ENCODE measurements at regions not wholly inside any gene's neighbourhood (a gene's known extent, or its start where the extent isn't known, plus 50 kb on each side); places are given as distances from the start of the nearest gene placed in this dataset.

DNA sequence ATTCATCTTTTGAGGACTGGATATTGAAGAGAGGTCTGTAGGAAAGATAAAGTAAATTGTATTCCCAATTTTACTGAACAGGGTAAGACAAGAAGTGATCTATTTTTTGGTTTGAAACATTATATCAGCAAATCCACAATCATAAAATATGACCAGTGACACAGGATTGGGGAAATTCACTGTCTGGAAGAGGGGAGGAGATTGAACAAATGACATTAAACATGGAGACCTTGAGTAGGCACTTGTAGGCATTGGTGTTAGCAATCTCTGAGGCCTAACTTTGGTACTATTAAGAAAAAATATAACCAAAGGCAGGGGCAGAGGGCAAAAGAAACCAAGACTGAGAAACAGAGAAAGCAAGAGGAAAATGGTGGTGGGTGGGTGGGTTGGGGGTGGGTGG lies 132.6 kb upstream of the TMEM161B start:
- Histone ChIP-seq H3K4me1 (ENCODE audit: control insufficient read depth in 2 of 2, insufficient read depth in 2 of 2, low read length in 1 of 2) (peaks cover 0 to 2% of the 10 kb centered on the region in 2 donors), H3K27me3 (ENCODE audit: control insufficient read depth in 1 of 2, insufficient read depth in 2 of 2, low read length in 2 of 2) (no peaks in the 10 kb centered on the region), H3K9me3 (ENCODE audit: control insufficient read depth in 2 of 2, insufficient read depth in 1 of 2, low read depth in 1 of 2, low read length in 1 of 2) (no peaks in the 10 kb centered on the region), H3K27ac (ENCODE audit: low read depth in 2 of 2, low read length in 1 of 2) (no peak overlapping the region), H3K36me3 (ENCODE audit: control insufficient read depth in 2 of 2, insufficient read depth in 2 of 2, low read length in 1 of 2) (no peaks in the 10 kb centered on the region), H3K4me3 (ENCODE audit: low read depth in 1 of 2, low read length in 2 of 2) (no peak overlapping the region)

- Histone ChIP-seq H3K4me3 (ENCODE audit: low read depth in 1 of 2, low read length in 2 of 2) (no peak overlapping the region), H3K4me1 (ENCODE audit: control insufficient read depth in 2 of 2, insufficient read depth in 2 of 2, low read length in 1 of 2) (peaks cover 0 to 2% of the 10 kb centered on the region in 2 donors), H3K27me3 (ENCODE audit: control insufficient read depth in 1 of 2, insufficient read depth in 2 of 2, low read length in 2 of 2) (no peaks in the 10 kb centered on the region), H3K9me3 (ENCODE audit: control insufficient read depth in 2 of 2, insufficient read depth in 1 of 2, low read depth in 1 of 2, low read length in 1 of 2) (no peaks in the 10 kb centered on the region), H3K36me3 (ENCODE audit: control insufficient read depth in 2 of 2, insufficient read depth in 2 of 2, low read length in 1 of 2) (no peaks in the 10 kb centered on the region), H3K27ac (ENCODE audit: low read depth in 2 of 2, low read length in 1 of 2) (no peak overlapping the region)
- WGBS, 2 donors = 72 to 73% methylated on average over 2 of the region's 2 CpGs
Measured at GRCh38 chr5:88399561-88399960, 130.9 kb upstream of the TMEM161B start.

DNA sequence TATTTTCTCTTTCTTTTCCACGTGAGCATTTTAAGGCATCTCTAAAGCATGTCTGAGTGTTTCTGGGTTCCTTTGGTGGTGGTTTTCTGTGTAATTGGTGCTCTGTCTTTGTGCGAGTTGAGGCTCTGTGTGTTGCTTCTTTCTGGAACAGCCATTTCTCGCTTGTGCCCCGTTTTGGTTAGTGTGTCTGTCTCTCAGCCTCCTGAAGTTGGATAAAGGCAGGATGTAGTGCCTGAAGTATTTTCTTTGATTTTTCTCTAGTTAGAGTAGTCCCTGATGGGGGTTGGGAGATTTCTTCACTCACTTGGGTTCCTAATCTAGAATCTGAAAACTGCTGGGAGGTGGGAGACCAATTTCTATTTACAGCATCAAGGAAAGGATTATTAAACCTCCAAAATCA lies 129.7 kb upstream of the TMEM161B start:
- 68 to 71% methylated on average over 4 of the region's 4 CpGs for WGBS, 2 donors
- Histone ChIP-seq H3K27me3 (ENCODE audit: control insufficient read depth in 1 of 2, insufficient read depth in 2 of 2, low read length in 2 of 2) (no peaks in the 10 kb centered on the region), H3K9me3 (ENCODE audit: control insufficient read depth in 2 of 2, insufficient read depth in 1 of 2, low read depth in 1 of 2, low read length in 1 of 2) (no peaks in the 10 kb centered on the region), H3K4me3 (ENCODE audit: low read depth in 1 of 2, low read length in 2 of 2) (no peak overlapping the region), H3K27ac (ENCODE audit: low read depth in 2 of 2, low read length in 1 of 2) (no peak overlapping the region), H3K4me1 (ENCODE audit: control insufficient read depth in 2 of 2, insufficient read depth in 2 of 2, low read length in 1 of 2) (peaks cover 0 to 2% of the 10 kb centered on the region in 2 donors), H3K36me3 (ENCODE audit: control insufficient read depth in 2 of 2, insufficient read depth in 2 of 2, low read length in 1 of 2) (no peaks in the 10 kb centered on the region)

GRCh38 chr5:88396751-88397281 lies 128.2 kb upstream of the TMEM161B start:
- Histone ChIP-seq H3K36me3 (ENCODE audit: control insufficient read depth in 2 of 2, insufficient read depth in 2 of 2, low read length in 1 of 2) (no peaks in the 10 kb centered on the region), H3K4me3 (ENCODE audit: low read depth in 1 of 2, low read length in 2 of 2) (no peak overlapping the region), H3K27ac (ENCODE audit: low read depth in 2 of 2, low read length in 1 of 2) (no peak overlapping the region), H3K4me1 (ENCODE audit: control insufficient read depth in 2 of 2, insufficient read depth in 2 of 2, low read length in 1 of 2) (peaks cover 0 to 2% of the 10 kb centered on the region in 2 donors), H3K27me3 (ENCODE audit: control insufficient read depth in 1 of 2, insufficient read depth in 2 of 2, low read length in 2 of 2) (no peaks in the 10 kb centered on the region), H3K9me3 (ENCODE audit: control insufficient read depth in 2 of 2, insufficient read depth in 1 of 2, low read depth in 1 of 2, low read length in 1 of 2) (no peaks in the 10 kb centered on the region)
- WGBS, 2 donors = 55 to 62% methylated on average over 7 of the region's 7 CpGs

DNA sequence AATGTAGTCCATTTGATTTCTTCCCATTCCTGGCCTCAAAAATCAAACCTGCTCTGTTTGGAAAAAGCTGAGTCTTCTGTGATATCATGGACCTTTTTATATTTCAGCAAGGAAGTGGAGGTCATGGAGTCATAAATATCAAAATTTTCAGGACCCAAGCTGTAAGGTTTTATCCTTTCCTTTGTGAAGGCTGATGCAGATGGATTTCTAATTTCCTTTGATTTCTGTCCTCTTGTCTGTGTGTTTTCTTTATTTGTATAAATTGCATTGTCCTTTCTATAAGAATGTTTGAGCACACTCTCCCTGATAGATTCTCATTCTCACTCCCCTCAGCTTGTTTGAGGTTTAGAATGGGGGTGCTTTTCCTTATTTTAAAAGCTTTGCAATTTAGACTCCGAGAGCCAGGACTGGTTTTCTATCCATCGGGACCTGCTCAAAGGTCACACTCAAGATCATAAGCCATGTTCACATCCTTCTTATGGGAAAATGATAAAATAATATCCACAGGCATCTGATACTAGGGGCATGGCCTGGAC lies 127.4 kb upstream of the TMEM161B start:
- Histone ChIP-seq H3K27ac (ENCODE audit: low read depth in 2 of 2, low read length in 1 of 2) (no peak overlapping the region), H3K9me3 (ENCODE audit: control insufficient read depth in 2 of 2, insufficient read depth in 1 of 2, low read depth in 1 of 2, low read length in 1 of 2) (no peaks in the 10 kb centered on the region), H3K4me1 (ENCODE audit: control insufficient read depth in 2 of 2, insufficient read depth in 2 of 2, low read length in 1 of 2) (peaks cover 0 to 2% of the 10 kb centered on the region in 2 donors), H3K36me3 (ENCODE audit: control insufficient read depth in 2 of 2, insufficient read depth in 2 of 2, low read length in 1 of 2) (no peaks in the 10 kb centered on the region), H3K27me3 (ENCODE audit: control insufficient read depth in 1 of 2, insufficient read depth in 2 of 2, low read length in 2 of 2) (no peaks in the 10 kb centered on the region), H3K4me3 (ENCODE audit: low read depth in 1 of 2, low read length in 2 of 2) (no peak overlapping the region)
- 81 to 83% methylated on average over 2 of the region's 2 CpGs for WGBS, 2 donors

- Histone ChIP-seq H3K27ac (ENCODE audit: low read depth in 2 of 2, low read length in 1 of 2) (no peak overlapping the region), H3K4me3 (ENCODE audit: low read depth in 1 of 2, low read length in 2 of 2) (no peak overlapping the region), H3K36me3 (ENCODE audit: control insufficient read depth in 2 of 2, insufficient read depth in 2 of 2, low read length in 1 of 2) (no peaks in the 10 kb centered on the region), H3K4me1 (ENCODE audit: control insufficient read depth in 2 of 2, insufficient read depth in 2 of 2, low read length in 1 of 2) (peaks cover 0 to 2% of the 10 kb centered on the region in 2 donors), H3K27me3 (ENCODE audit: control insufficient read depth in 1 of 2, insufficient read depth in 2 of 2, low read length in 2 of 2) (no peaks in the 10 kb centered on the region), H3K9me3 (ENCODE audit: control insufficient read depth in 2 of 2, insufficient read depth in 1 of 2, low read depth in 1 of 2, low read length in 1 of 2) (no peaks in the 10 kb centered on the region)
- 70 to 71% methylated on average over 4 of the region's 4 CpGs for WGBS, 2 donors
Measured at GRCh38 chr5:88395264-88395663, 126.6 kb upstream of the TMEM161B start.

DNA sequence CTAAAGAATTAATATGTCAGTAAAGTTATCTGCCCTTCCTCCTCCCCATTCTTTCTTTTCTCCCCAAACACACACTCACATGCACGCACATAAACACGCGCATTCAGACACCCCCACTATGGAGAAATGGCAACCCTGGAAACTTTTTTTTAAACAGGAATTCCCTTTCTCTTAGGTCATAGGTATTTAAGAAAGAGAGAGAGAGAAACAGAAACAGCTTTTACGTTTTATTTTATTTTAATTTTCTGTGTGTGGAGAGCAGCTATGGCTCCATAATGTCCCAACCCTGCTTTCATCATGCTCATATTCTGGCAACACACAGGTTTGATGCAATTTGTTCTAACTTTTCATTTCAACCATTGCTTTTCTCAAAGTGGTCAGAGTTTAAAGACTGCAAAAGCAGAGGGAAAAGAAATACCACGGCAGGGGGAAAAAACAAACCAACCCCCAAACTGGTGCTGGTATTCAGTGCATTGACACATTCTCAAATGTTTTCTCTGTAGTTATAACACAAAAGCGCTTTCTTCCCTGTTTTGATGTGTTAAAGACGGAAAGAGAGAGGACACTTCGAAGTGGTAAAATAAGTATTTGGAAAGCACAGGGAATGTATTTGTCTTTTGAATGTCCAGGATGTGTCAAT lies 126.0 kb upstream of the TMEM161B start:
- 64 to 65% methylated on average over 8 of the region's 8 CpGs for WGBS, 2 donors
- no peaks in the 10 kb centered on the region for H3K9me3 ChIP-seq (ENCODE audit: control insufficient read depth in 2 of 2, insufficient read depth in 1 of 2, low read depth in 1 of 2, low read length in 1 of 2)
- no peaks in the 10 kb centered on the region for H3K36me3 ChIP-seq (ENCODE audit: control insufficient read depth in 2 of 2, insufficient read depth in 2 of 2, low read length in 1 of 2)
- H3K4me3 ChIP-seq (ENCODE audit: low read depth in 1 of 2, low read length in 2 of 2) = no peak overlapping the region
- no peaks in the 10 kb centered on the region for H3K27me3 ChIP-seq (ENCODE audit: control insufficient read depth in 1 of 2, insufficient read depth in 2 of 2, low read length in 2 of 2)
- peaks cover 0 to 2% of the 10 kb centered on the region in 2 donors for H3K4me1 ChIP-seq (ENCODE audit: control insufficient read depth in 2 of 2, insufficient read depth in 2 of 2, low read length in 1 of 2)
- no peak overlapping the region for H3K27ac ChIP-seq (ENCODE audit: low read depth in 2 of 2, low read length in 1 of 2)

GRCh38 chr5:88393716-88394535 lies 125.3 kb upstream of the TMEM161B start:
- 60 to 67% methylated on average over 7 of the region's 7 CpGs for WGBS, 2 donors
- Histone ChIP-seq H3K36me3 (ENCODE audit: control insufficient read depth in 2 of 2, insufficient read depth in 2 of 2, low read length in 1 of 2) (no peaks in the 10 kb centered on the region), H3K27me3 (ENCODE audit: control insufficient read depth in 1 of 2, insufficient read depth in 2 of 2, low read length in 2 of 2) (no peaks in the 10 kb centered on the region), H3K9me3 (ENCODE audit: control insufficient read depth in 2 of 2, insufficient read depth in 1 of 2, low read depth in 1 of 2, low read length in 1 of 2) (no peaks in the 10 kb centered on the region), H3K4me1 (ENCODE audit: control insufficient read depth in 2 of 2, insufficient read depth in 2 of 2, low read length in 1 of 2) (peaks cover 0 to 2% of the 10 kb centered on the region in 2 donors), H3K27ac (ENCODE audit: low read depth in 2 of 2, low read length in 1 of 2) (no peak overlapping the region), H3K4me3 (ENCODE audit: low read depth in 1 of 2, low read length in 2 of 2) (no peak overlapping the region)

GRCh38 chr5:88393042-88393441 lies 124.4 kb upstream of the TMEM161B start:
- peaks cover 0 to 2% of the 10 kb centered on the region in 2 donors for H3K4me1 ChIP-seq (ENCODE audit: control insufficient read depth in 2 of 2, insufficient read depth in 2 of 2, low read length in 1 of 2)

More at GRCh38 chr5:88393042-88393441, 124.4 kb upstream of the TMEM161B start:
- Histone ChIP-seq H3K27me3 (ENCODE audit: control insufficient read depth in 1 of 2, insufficient read depth in 2 of 2, low read length in 2 of 2) (no peaks in the 10 kb centered on the region), H3K36me3 (ENCODE audit: control insufficient read depth in 2 of 2, insufficient read depth in 2 of 2, low read length in 1 of 2) (no peaks in the 10 kb centered on the region), H3K9me3 (ENCODE audit: control insufficient read depth in 2 of 2, insufficient read depth in 1 of 2, low read depth in 1 of 2, low read length in 1 of 2) (no peaks in the 10 kb centered on the region), H3K27ac (ENCODE audit: low read depth in 2 of 2, low read length in 1 of 2) (no peak overlapping the region), H3K4me3 (ENCODE audit: low read depth in 1 of 2, low read length in 2 of 2) (no peak overlapping the region)
- WGBS, 2 donors = 47 to 57% methylated on average over 2 of the region's 2 CpGs

All from esophagus (tissue), 2 donors.